B cell (primary cell): ENCODE measurements at regions not wholly inside any gene's neighbourhood (a gene's known extent, or its start where the extent isn't known, plus 50 kb on each side); places are given as distances from the start of the nearest gene placed in this dataset.

ENCODE experiments used
- EZH2 ChIP-seq: IDR thresholded peaks from 2 replicates; pipeline ENCODE4 v1.6.1; 2012; ENCODE audit warnings: borderline replicate concordance, low read depth, mild to moderate bottlenecking, moderate library complexity, low read length; ENCODE audit not compliant: insufficient read depth, poor library complexity, severe bottlenecking
- TF ChIP-seq, protein P1 (sequence below): fragments of 200-600 bp; IDR thresholded peaks from one replicate; pipeline ENCODE4 v1.8.0; 2022; ENCODE audit warnings: antibody characterized with exemption, mild to moderate bottlenecking

- TF ChIP-seq, protein P1, sequence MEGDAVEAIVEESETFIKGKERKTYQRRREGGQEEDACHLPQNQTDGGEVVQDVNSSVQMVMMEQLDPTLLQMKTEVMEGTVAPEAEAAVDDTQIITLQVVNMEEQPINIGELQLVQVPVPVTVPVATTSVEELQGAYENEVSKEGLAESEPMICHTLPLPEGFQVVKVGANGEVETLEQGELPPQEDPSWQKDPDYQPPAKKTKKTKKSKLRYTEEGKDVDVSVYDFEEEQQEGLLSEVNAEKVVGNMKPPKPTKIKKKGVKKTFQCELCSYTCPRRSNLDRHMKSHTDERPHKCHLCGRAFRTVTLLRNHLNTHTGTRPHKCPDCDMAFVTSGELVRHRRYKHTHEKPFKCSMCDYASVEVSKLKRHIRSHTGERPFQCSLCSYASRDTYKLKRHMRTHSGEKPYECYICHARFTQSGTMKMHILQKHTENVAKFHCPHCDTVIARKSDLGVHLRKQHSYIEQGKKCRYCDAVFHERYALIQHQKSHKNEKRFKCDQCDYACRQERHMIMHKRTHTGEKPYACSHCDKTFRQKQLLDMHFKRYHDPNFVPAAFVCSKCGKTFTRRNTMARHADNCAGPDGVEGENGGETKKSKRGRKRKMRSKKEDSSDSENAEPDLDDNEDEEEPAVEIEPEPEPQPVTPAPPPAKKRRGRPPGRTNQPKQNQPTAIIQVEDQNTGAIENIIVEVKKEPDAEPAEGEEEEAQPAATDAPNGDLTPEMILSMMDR, result no peak
- TF ChIP-seq EZH2, result no peak
Measured at GRCh38 chr2:239604861-239605260, 204.0 kb upstream of the HDAC4 start.
